SU-DHL-6 (cell line): ENCODE measurements at regions not wholly inside any gene's neighbourhood (a gene's known extent, or its start where the extent isn't known, plus 50 kb on each side); places are given as distances from the start of the nearest gene placed in this dataset.

Source experiments
- H2AFZ ChIP-seq: fragments of 200-600 bp; sonication (generic); 2 replicates; pipeline ENCODE4 v1.6.1; 2014; ENCODE audit warnings: low read depth, mild to moderate bottlenecking, moderate library complexity, mixed read lengths, antibody characterized with exemption, low read length; ENCODE audit not compliant: severe bottlenecking
- H3F3A ChIP-seq: fragments of 200-600 bp; shearing (Covaris generic); 2 replicates; pipeline ENCODE4 v1.6.0; 2016; ENCODE audit warnings: antibody characterized with exemption, mild to moderate bottlenecking; ENCODE audit not compliant: insufficient read depth
- H3K27ac ChIP-seq: fragments of 200-600 bp; sonication (generic); 2 replicates; pipeline ENCODE4 v1.5.1; 2016; ENCODE audit warnings: low read depth, mild to moderate bottlenecking, low read length, moderate library complexity, mixed read lengths
- H3K27me3 ChIP-seq: fragments of 200-600 bp; sonication (generic), shearing (Covaris generic); 2 replicates; pipeline ENCODE4 v1.6.0; 2014; ENCODE audit warnings: mild to moderate bottlenecking, low read length
- H3K36me3 ChIP-seq: fragments of 200-600 bp; sonication (generic); 2 replicates; pipeline ENCODE4 v1.6.1; 2014; ENCODE audit warnings: mild to moderate bottlenecking, low read length, mixed read lengths
- H3K4me2 ChIP-seq: fragments of 300-600, 200-600 bp; shearing (Covaris generic), sonication (generic); 2 replicates; pipeline ENCODE4 v1.6.0; 2014; ENCODE audit warnings: low read length, low read depth, mild to moderate bottlenecking; ENCODE audit not compliant: poor library complexity, severe bottlenecking
- H3K4me3 ChIP-seq: fragments of 200-600 bp; sonication (generic); 2 replicates; pipeline ENCODE4 v1.5.1; 2014; ENCODE audit warnings: antibody characterized with exemption, low read length, mild to moderate bottlenecking, mixed read lengths; ENCODE audit not compliant: insufficient read depth, poor library complexity, severe bottlenecking
- H3K79me2 ChIP-seq: fragments of 200-600 bp; sonication (generic); 2 replicates; pipeline ENCODE4 v1.6.1; 2014; ENCODE audit warnings: mild to moderate bottlenecking, low read length, moderate library complexity; ENCODE audit not compliant: insufficient read depth
- H3K9ac ChIP-seq: fragments of 200-600 bp; sonication (generic); 2 replicates; pipeline ENCODE4 v1.7.0; 2014; ENCODE audit warnings: mild to moderate bottlenecking, low read length
- H3K9me2 ChIP-seq: fragments of 200-600 bp; sonication (generic); replicated peaks from 2 replicates; pipeline ENCODE4 v1.6.1; 2014; ENCODE audit warnings: low read length; ENCODE audit not compliant: insufficient read depth
- H3K9me3 ChIP-seq: fragments of 200-600 bp; sonication (generic); 2 replicates; pipeline ENCODE4 v1.6.1; 2014; ENCODE audit warnings: low read length, mixed read lengths; ENCODE audit not compliant: insufficient read depth
- H4K20me1 ChIP-seq: fragments of 200-600 bp; sonication (generic); 2 replicates; pipeline ENCODE4 v1.6.1; 2014; ENCODE audit warnings: low read depth, mild to moderate bottlenecking, antibody characterized with exemption, low read length, moderate library complexity, mixed read lengths
- EZH2phosphoT487 ChIP-seq: fragments of 200-600 bp; sonication (generic), shearing (Covaris generic); conservative IDR thresholded peaks from 2 replicates; pipeline ENCODE4 v1.6.1; 2018; ENCODE audit warnings: mild to moderate bottlenecking, antibody characterized with exemption, low read length, moderate library complexity, mixed read lengths
- TF ChIP-seq, protein P1 (sequence below): fragments of 200-600 bp; sonication (generic); IDR thresholded peaks from one replicate; pipeline ENCODE4 v1.5.1; 2017; ENCODE audit warnings: antibody characterized with exemption, mild to moderate bottlenecking, low read length, moderate library complexity; ENCODE audit not compliant: insufficient read depth, poor library complexity, severe bottlenecking

- Histone ChIP-seq H3K4me2 (no peak overlapping the region), H3K79me2 (no peaks in the 10 kb centered on the region)
These were observed 1169.7 kb upstream of the TENM4 start for GRCh38 chr11:80610516-80610915.

DNA sequence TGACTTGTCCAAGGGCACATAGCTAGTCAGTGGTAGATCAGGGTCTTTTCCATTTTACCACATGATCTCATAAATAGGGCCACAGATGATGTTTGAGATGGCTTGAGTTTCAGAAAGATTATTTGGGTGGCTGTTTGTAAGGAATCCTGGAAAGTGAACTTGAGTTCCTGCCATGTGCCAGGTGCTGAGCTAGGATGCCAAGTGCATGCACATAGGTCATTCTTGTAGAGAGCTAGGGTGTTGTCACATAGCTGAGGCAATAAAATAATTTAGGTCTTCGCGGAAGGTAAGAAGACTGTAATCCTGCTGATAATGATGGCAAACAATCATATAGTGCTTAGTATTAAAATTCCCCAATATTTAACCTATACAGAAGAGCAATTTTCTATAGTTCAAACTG, 1162.6 kb upstream of the TENM4 start:
- no peak overlapping the region for H3K4me2 ChIP-seq
- no peaks in the 10 kb centered on the region for H3F3A ChIP-seq
- no peaks in the 10 kb centered on the region for H3K36me3 ChIP-seq
- H3K9ac ChIP-seq: no peak overlapping the region
- H3K9me3 ChIP-seq: no peaks in the 10 kb centered on the region
- H3K27ac ChIP-seq: no peak overlapping the region
- TF ChIP-seq, protein P1, sequence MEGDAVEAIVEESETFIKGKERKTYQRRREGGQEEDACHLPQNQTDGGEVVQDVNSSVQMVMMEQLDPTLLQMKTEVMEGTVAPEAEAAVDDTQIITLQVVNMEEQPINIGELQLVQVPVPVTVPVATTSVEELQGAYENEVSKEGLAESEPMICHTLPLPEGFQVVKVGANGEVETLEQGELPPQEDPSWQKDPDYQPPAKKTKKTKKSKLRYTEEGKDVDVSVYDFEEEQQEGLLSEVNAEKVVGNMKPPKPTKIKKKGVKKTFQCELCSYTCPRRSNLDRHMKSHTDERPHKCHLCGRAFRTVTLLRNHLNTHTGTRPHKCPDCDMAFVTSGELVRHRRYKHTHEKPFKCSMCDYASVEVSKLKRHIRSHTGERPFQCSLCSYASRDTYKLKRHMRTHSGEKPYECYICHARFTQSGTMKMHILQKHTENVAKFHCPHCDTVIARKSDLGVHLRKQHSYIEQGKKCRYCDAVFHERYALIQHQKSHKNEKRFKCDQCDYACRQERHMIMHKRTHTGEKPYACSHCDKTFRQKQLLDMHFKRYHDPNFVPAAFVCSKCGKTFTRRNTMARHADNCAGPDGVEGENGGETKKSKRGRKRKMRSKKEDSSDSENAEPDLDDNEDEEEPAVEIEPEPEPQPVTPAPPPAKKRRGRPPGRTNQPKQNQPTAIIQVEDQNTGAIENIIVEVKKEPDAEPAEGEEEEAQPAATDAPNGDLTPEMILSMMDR: no peak
- H3K27me3 ChIP-seq: no peaks in the 10 kb centered on the region
- no peaks in the 10 kb centered on the region for H4K20me1 ChIP-seq
- no peaks in the 10 kb centered on the region for H3K79me2 ChIP-seq
- no peak overlapping the region for H3K4me3 ChIP-seq
- no peaks in the 10 kb centered on the region for H3K9me2 ChIP-seq
- no peak overlapping the region for H2AFZ ChIP-seq

More at GRCh38 chr11:80610516-80610915, 1169.7 kb upstream of the TENM4 start:
- no peaks in the 10 kb centered on the region for H3F3A ChIP-seq
- H3K27me3 ChIP-seq: no peaks in the 10 kb centered on the region
- H3K27ac ChIP-seq: no peak overlapping the region
- no peaks in the 10 kb centered on the region for H4K20me1 ChIP-seq
- H3K9me3 ChIP-seq: no peaks in the 10 kb centered on the region
- H3K9me2 ChIP-seq: no peaks in the 10 kb centered on the region
- H2AFZ ChIP-seq: no peak overlapping the region
- no peak overlapping the region for H3K4me3 ChIP-seq
- no peak overlapping the region for H3K9ac ChIP-seq
- no peak for TF ChIP-seq EZH2phosphoT487
- TF ChIP-seq, protein P1: no peak
- no peaks in the 10 kb centered on the region for H3K36me3 ChIP-seq

- no peak overlapping the region for H3K27ac ChIP-seq
- no peak overlapping the region for H3K9ac ChIP-seq
- H3K36me3 ChIP-seq: no peaks in the 10 kb centered on the region
- H3K9me2 ChIP-seq: no peaks in the 10 kb centered on the region
- H3K9me3 ChIP-seq: no peaks in the 10 kb centered on the region
- H3K4me2 ChIP-seq: no peak overlapping the region
- H3K79me2 ChIP-seq: no peaks in the 10 kb centered on the region
- no peaks in the 10 kb centered on the region for H4K20me1 ChIP-seq
- TF ChIP-seq EZH2phosphoT487: no peak
- TF ChIP-seq, protein P1: no peak
- H2AFZ ChIP-seq: no peak overlapping the region
- no peaks in the 10 kb centered on the region for H3F3A ChIP-seq
- H3K4me3 ChIP-seq: no peak overlapping the region
- no peaks in the 10 kb centered on the region for H3K27me3 ChIP-seq
These were observed 1158.1 kb upstream of the TENM4 start for GRCh38 chr11:80598905-80599304.
